Nephron (organoid): ENCODE measurements at regions not wholly inside any gene's neighbourhood (a gene's known extent, or its start where the extent isn't known, plus 50 kb on each side); places are given as distances from the start of the nearest gene placed in this dataset.

Source experiments
- H3K27ac Mint-ChIP-seq, 3 experiments: 2 replicates each; pipeline ENCODE4 v1.8.0; 2020; ENCODE audit warnings: mixed read lengths in 3 of 3, mild to moderate bottlenecking in 2 of 3, moderate library complexity in 1 of 3
- H3K27me3 Mint-ChIP-seq: 2 replicates; pipeline ENCODE4 v1.8.0; 2021; ENCODE audit warnings: low read depth, mild to moderate bottlenecking, moderate library complexity, mixed read lengths
- H3K36me3 Mint-ChIP-seq: 2 replicates; pipeline ENCODE4 v1.8.0; 2020; ENCODE audit warnings: low read depth, mixed read lengths
- H3K4me1 Mint-ChIP-seq: 2 replicates; pipeline ENCODE4 v1.8.0; 2020; ENCODE audit warnings: mixed read lengths
- H3K4me3 Mint-ChIP-seq, 3 experiments: 2 replicates each; pipeline ENCODE4 v1.8.0; 2020; ENCODE audit warnings: mild to moderate bottlenecking in 3 of 3, mixed read lengths in 3 of 3, moderate library complexity in 2 of 3
- H3K9me3 Mint-ChIP-seq: 2 replicates; pipeline ENCODE4 v1.8.0; 2020; ENCODE audit warnings: mixed read lengths
- CTCF ChIP-seq, 3 experiments: fragments of 200-600 bp; sonication (generic); IDR thresholded peaks; one replicate each; pipeline ENCODE4 v1.5.0; 2021; ENCODE audit warnings: antibody characterized with exemption in 3 of 3; ENCODE audit not compliant: unreplicated experiment in 3 of 3

- TF ChIP-seq CTCF (IDR thresholded peaks at IDR 0.05; ENCODE audit: unreplicated experiment in 3 of 3), result no peak
- Mint-ChIP-seq H3K9me3 (no peaks in the 10 kb centered on the region), H3K27me3 (peaks cover 2% of the 10 kb centered on the region)
Measured at GRCh38 chr1:239263801-239264200, 122.6 kb upstream of the CHRM3 start.

DNA sequence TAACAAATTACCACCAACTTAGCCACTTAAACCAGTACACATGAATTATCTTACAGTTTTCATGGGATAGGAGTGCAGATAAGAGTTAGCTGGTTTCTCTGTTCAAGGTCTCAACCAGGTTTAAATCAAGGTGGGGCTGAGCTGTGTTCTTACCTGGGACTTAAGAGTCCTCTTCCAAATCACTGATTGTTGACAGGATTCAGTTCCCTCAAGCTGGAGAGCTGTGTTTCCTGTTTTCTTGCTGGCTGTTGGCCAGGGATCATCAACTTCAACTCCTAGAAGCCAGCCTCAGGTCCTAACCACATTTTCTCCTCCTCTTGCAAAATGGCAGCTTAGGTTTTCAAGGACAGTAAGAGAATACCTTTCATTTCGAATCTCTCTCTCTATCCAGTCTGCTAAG, 123.8 kb upstream of the CHRM3 start:
- TF ChIP-seq CTCF (IDR thresholded peaks at IDR 0.05; ENCODE audit: unreplicated experiment in 3 of 3), result no peak
- Mint-ChIP-seq H3K27me3 (no peaks in the 10 kb centered on the region), H3K9me3 (peaks cover 3% of the 10 kb centered on the region), H3K36me3 (no peaks in the 10 kb centered on the region), H3K27ac (no peak overlapping the region), H3K4me1 (no peaks in the 10 kb centered on the region), H3K4me3 (no peak overlapping the region)

More at GRCh38 chr1:239263801-239264200, 122.6 kb upstream of the CHRM3 start:
- H3K4me1 Mint-ChIP-seq, result no peaks in the 10 kb centered on the region
- no peaks in the 10 kb centered on the region for H3K36me3 Mint-ChIP-seq
- no peak overlapping the region for H3K4me3 Mint-ChIP-seq
- no peak overlapping the region for H3K27ac Mint-ChIP-seq

DNA sequence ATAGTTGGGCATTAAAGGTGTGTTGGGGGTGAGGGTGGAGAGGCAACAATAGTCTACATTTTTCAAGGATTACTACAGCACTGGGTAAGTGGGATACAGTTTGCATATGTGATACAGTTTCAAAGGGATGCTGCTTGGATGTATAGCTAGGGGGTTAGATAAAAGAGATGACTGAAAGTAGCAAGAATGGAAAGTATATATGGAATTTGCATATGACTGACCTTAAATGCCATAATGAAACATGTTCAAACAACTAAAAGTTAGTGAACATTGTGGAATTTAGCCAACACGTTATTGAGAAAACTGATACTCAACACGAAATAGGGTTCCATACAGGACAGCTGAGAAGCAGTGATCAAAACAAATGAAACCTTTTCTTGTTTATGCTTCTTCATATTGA, 124.8 kb upstream of the CHRM3 start:
- no peak overlapping the region for H3K4me3 Mint-ChIP-seq
- H3K27me3 Mint-ChIP-seq, result no peaks in the 10 kb centered on the region
- peaks cover 10% of the 10 kb centered on the region for H3K9me3 Mint-ChIP-seq
- TF ChIP-seq CTCF (IDR thresholded peaks at IDR 0.05; ENCODE audit: unreplicated experiment in 3 of 3), result no peak
- no peaks in the 10 kb centered on the region for H3K4me1 Mint-ChIP-seq
- no peaks in the 10 kb centered on the region for H3K36me3 Mint-ChIP-seq
- H3K27ac Mint-ChIP-seq, result no peak overlapping the region

DNA sequence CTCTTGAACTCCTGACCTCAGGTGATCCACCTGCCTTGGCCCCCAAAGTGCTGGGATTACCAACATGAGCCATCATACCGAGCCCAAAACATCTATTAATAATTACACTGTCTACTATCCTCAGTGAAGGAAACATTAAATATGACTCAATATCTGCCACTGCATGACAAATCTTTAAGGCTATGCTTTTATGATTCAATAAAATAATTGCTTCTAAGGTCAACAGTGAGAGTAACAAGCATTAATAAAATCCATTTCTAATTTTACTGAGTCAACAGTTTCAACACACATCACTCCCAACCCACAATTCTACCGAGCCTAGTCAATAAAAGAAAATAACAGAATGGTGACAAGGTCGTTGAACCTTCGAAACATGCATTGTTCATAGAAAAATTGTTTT, 125.5 kb upstream of the CHRM3 start:
- Mint-ChIP-seq H3K4me3 (no peak overlapping the region), H3K27ac (no peak overlapping the region), H3K27me3 (no peaks in the 10 kb centered on the region), H3K4me1 (no peaks in the 10 kb centered on the region), H3K36me3 (no peaks in the 10 kb centered on the region), H3K9me3 (peaks cover 13% of the 10 kb centered on the region)
- no peak for TF ChIP-seq CTCF (IDR thresholded peaks at IDR 0.05; ENCODE audit: unreplicated experiment in 3 of 3)

DNA sequence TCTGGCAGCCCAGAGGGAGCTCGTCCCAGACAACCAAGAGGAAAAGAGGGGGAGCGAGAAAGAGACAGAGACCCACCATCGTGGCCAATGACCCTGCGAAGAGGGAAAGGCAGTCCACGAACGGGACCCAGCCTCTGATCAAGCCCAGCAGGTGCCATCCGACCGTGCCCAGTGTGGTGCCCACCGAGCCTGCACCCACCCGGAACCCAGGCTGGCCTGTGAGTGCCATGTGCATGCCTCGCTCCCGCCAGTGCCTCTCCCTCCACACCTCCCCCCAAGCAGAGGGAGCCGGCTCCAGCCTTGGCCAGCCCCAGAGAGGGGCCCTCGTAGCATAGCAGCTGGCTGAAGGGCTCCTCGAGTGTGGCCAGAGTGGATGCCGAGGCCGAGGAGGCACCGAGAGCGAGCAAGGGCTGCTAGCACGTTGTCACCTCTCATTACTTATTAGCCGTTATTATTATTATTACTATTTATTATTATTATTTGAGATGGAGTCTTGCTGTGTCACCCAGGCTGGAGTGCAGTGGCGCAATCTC, 130.7 kb upstream of the CHRM3 start:
- no peaks in the 10 kb centered on the region for H3K36me3 Mint-ChIP-seq
- no peaks in the 10 kb centered on the region for H3K27me3 Mint-ChIP-seq
- TF ChIP-seq CTCF (IDR thresholded peaks at IDR 0.05; ENCODE audit: unreplicated experiment in 3 of 3), result no peak
- H3K9me3 Mint-ChIP-seq, result peaks cover 13% of the 10 kb centered on the region
- H3K4me1 Mint-ChIP-seq, result no peaks in the 10 kb centered on the region
- no peak overlapping the region for H3K27ac Mint-ChIP-seq
- H3K4me3 Mint-ChIP-seq, result no peak overlapping the region

DNA sequence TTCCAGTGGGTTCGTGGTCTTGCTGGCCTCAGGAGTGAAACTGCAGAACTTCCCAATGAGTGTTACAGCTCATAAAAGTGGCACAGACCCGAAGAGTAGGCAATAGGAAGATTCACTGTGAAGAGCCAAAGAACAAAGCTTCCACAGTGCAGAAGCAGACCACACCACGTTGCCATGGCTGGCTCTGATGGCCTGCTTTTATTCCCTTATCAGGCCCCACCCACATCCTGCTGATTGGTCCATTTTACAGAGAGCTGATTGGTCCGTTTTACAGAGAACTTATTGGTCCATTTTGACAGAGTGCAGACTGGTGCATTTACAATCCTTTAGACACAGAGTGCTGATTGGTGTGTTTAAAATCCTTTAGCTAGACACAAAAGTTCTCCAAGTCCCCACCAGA, 131.4 kb upstream of the CHRM3 start:
- Mint-ChIP-seq H3K36me3 (no peaks in the 10 kb centered on the region), H3K27ac (no peak overlapping the region), H3K9me3 (peaks cover 13% of the 10 kb centered on the region), H3K4me1 (no peaks in the 10 kb centered on the region), H3K4me3 (no peak overlapping the region), H3K27me3 (no peaks in the 10 kb centered on the region)
- no peak for TF ChIP-seq CTCF (IDR thresholded peaks at IDR 0.05; ENCODE audit: unreplicated experiment in 3 of 3)
